ENCODE measurements at regions not wholly inside any gene's neighbourhood (a gene's known extent, or its start where the extent isn't known, plus 50 kb on each side); places are given as distances from the start of the nearest gene placed in this dataset.

GRCh38 chr4:13888112-13888511 is 260.6 kb upstream of the BOD1L1 start:
- no peak overlapping the region for H3K27ac ChIP-seq (ENCODE audit: insufficient read depth, low read length, poor library complexity, severe bottlenecking)
- no peak for DNase-seq
- H3K9me3 Mint-ChIP-seq, result peaks cover 0 to 6% (median 1%) of the 10 kb centered on the region in 7 donors
- H3K36me3 Mint-ChIP-seq, result no peaks in the 10 kb centered on the region
- H3K4me3 ChIP-seq (ENCODE audit: low read depth, low read length), result no peak overlapping the region
- H3K36me3 ChIP-seq (ENCODE audit: control insufficient read depth, insufficient read depth, low read length), result no peaks in the 10 kb centered on the region
- no peaks in the 10 kb centered on the region for H3K27me3 ChIP-seq (ENCODE audit: control insufficient read depth, insufficient read depth, low read length)
- H3K27me3 Mint-ChIP-seq, result no peaks in the 10 kb centered on the region
- H3K4me3 Mint-ChIP-seq, result no peak overlapping the region
- no peaks in the 10 kb centered on the region for H3K4me1 Mint-ChIP-seq
- H3K27ac Mint-ChIP-seq, result no peak overlapping the region
- H3K9me3 ChIP-seq (ENCODE audit: control insufficient read depth in 2 of 2, low read length in 2 of 2), result no peaks in the 10 kb centered on the region
- ATAC-seq (ENCODE audit: low read depth in 2 of 2), result no peak
- H3K4me1 ChIP-seq (ENCODE audit: control insufficient read depth, insufficient read depth, low read length, poor library complexity, severe bottlenecking), result no peaks in the 10 kb centered on the region

GRCh38 chr4:13891544-13891939 is 264.0 kb upstream of the BOD1L1 start:
- no peak overlapping the region for H3K27ac Mint-ChIP-seq
- Histone ChIP-seq H3K4me3 (ENCODE audit: low read depth, low read length) (no peak overlapping the region), H3K4me1 (ENCODE audit: control insufficient read depth, insufficient read depth, low read length, poor library complexity, severe bottlenecking) (no peaks in the 10 kb centered on the region), H3K27me3 (ENCODE audit: control insufficient read depth, insufficient read depth, low read length) (no peaks in the 10 kb centered on the region), H3K9me3 (ENCODE audit: control insufficient read depth in 2 of 2, low read length in 2 of 2) (no peaks in the 10 kb centered on the region), H3K36me3 (ENCODE audit: control insufficient read depth, insufficient read depth, low read length) (no peaks in the 10 kb centered on the region), H3K27ac (ENCODE audit: insufficient read depth, low read length, poor library complexity, severe bottlenecking) (no peak overlapping the region)
- no peaks in the 10 kb centered on the region for H3K4me1 Mint-ChIP-seq
- H3K9me3 Mint-ChIP-seq, result peaks cover 0 to 4% (median 1%) of the 10 kb centered on the region in 7 donors
- no peaks in the 10 kb centered on the region for H3K27me3 Mint-ChIP-seq
- H3K36me3 Mint-ChIP-seq, result no peaks in the 10 kb centered on the region
- H3K4me3 Mint-ChIP-seq, result no peak overlapping the region
- DNase-seq (no peak), ATAC-seq (ENCODE audit: low read depth in 2 of 2) (no peak)

GRCh38 chr4:13892739-13893105 is 265.2 kb upstream of the BOD1L1 start:
- no peaks in the 10 kb centered on the region for H3K4me1 ChIP-seq (ENCODE audit: control insufficient read depth, insufficient read depth, low read length, poor library complexity, severe bottlenecking)
- no peak overlapping the region for H3K27ac Mint-ChIP-seq
- H3K4me1 Mint-ChIP-seq, result no peaks in the 10 kb centered on the region
- peaks cover 0 to 5% (median 0%) of the 10 kb centered on the region in 7 donors for H3K9me3 Mint-ChIP-seq
- H3K36me3 Mint-ChIP-seq, result no peaks in the 10 kb centered on the region
- H3K4me3 ChIP-seq (ENCODE audit: low read depth, low read length), result no peak overlapping the region
- DNase-seq, result no peak
- no peak overlapping the region for H3K4me3 Mint-ChIP-seq
- H3K27me3 ChIP-seq (ENCODE audit: control insufficient read depth, insufficient read depth, low read length), result no peaks in the 10 kb centered on the region
- no peak overlapping the region for H3K27ac ChIP-seq (ENCODE audit: insufficient read depth, low read length, poor library complexity, severe bottlenecking)
- H3K9me3 ChIP-seq (ENCODE audit: control insufficient read depth in 2 of 2, low read length in 2 of 2), result no peaks in the 10 kb centered on the region
- H3K36me3 ChIP-seq (ENCODE audit: control insufficient read depth, insufficient read depth, low read length), result no peaks in the 10 kb centered on the region
- no peaks in the 10 kb centered on the region for H3K27me3 Mint-ChIP-seq
- no peak for ATAC-seq (ENCODE audit: low read depth in 2 of 2)

GRCh38 chr4:13893211-13893610 is 265.7 kb upstream of the BOD1L1 start:
- no peaks in the 10 kb centered on the region for H3K36me3 Mint-ChIP-seq
- no peaks in the 10 kb centered on the region for H3K9me3 ChIP-seq (ENCODE audit: control insufficient read depth in 2 of 2, low read length in 2 of 2)
- no peaks in the 10 kb centered on the region for H3K27me3 ChIP-seq (ENCODE audit: control insufficient read depth, insufficient read depth, low read length)

GRCh38 chr4:13893987-13894386 is 266.5 kb upstream of the BOD1L1 start:
- H3K9me3 ChIP-seq (ENCODE audit: control insufficient read depth in 2 of 2, low read length in 2 of 2), result no peaks in the 10 kb centered on the region
- H3K36me3 Mint-ChIP-seq, result no peaks in the 10 kb centered on the region
- no peaks in the 10 kb centered on the region for H3K27me3 Mint-ChIP-seq
- DNase-seq, result no peak
- H3K36me3 ChIP-seq (ENCODE audit: control insufficient read depth, insufficient read depth, low read length), result no peaks in the 10 kb centered on the region
- peaks cover 0 to 8% (median 0%) of the 10 kb centered on the region in 7 donors for H3K9me3 Mint-ChIP-seq
- H3K27ac ChIP-seq (ENCODE audit: insufficient read depth, low read length, poor library complexity, severe bottlenecking), result no peak overlapping the region
- H3K4me1 ChIP-seq (ENCODE audit: control insufficient read depth, insufficient read depth, low read length, poor library complexity, severe bottlenecking), result no peaks in the 10 kb centered on the region
- no peak overlapping the region for H3K4me3 Mint-ChIP-seq
- no peaks in the 10 kb centered on the region for H3K4me1 Mint-ChIP-seq
- ATAC-seq (ENCODE audit: low read depth in 2 of 2), result no peak
- no peak overlapping the region for H3K27ac Mint-ChIP-seq
- no peak overlapping the region for H3K4me3 ChIP-seq (ENCODE audit: low read depth, low read length)
- H3K27me3 ChIP-seq (ENCODE audit: control insufficient read depth, insufficient read depth, low read length), result no peaks in the 10 kb centered on the region

More at GRCh38 chr4:13893211-13893610, 265.7 kb upstream of the BOD1L1 start:
- peaks cover 0 to 8% (median 0%) of the 10 kb centered on the region in 7 donors for H3K9me3 Mint-ChIP-seq
- ATAC-seq (ENCODE audit: low read depth in 2 of 2) (no peak), DNase-seq (no peak)
- H3K27ac Mint-ChIP-seq, result no peak overlapping the region
- Histone ChIP-seq H3K4me1 (ENCODE audit: control insufficient read depth, insufficient read depth, low read length, poor library complexity, severe bottlenecking) (no peaks in the 10 kb centered on the region), H3K4me3 (ENCODE audit: low read depth, low read length) (no peak overlapping the region), H3K27ac (ENCODE audit: insufficient read depth, low read length, poor library complexity, severe bottlenecking) (no peak overlapping the region), H3K36me3 (ENCODE audit: control insufficient read depth, insufficient read depth, low read length) (no peaks in the 10 kb centered on the region)
- no peaks in the 10 kb centered on the region for H3K4me1 Mint-ChIP-seq
- H3K4me3 Mint-ChIP-seq, result no peak overlapping the region
- H3K27me3 Mint-ChIP-seq, result no peaks in the 10 kb centered on the region

- Histone ChIP-seq H3K27me3 (ENCODE audit: control insufficient read depth, insufficient read depth, low read length) (no peaks in the 10 kb centered on the region), H3K9me3 (ENCODE audit: control insufficient read depth in 2 of 2, low read length in 2 of 2) (no peaks in the 10 kb centered on the region), H3K4me1 (ENCODE audit: control insufficient read depth, insufficient read depth, low read length, poor library complexity, severe bottlenecking) (no peaks in the 10 kb centered on the region), H3K4me3 (ENCODE audit: low read depth, low read length) (no peak overlapping the region), H3K36me3 (ENCODE audit: control insufficient read depth, insufficient read depth, low read length) (no peaks in the 10 kb centered on the region), H3K27ac (ENCODE audit: insufficient read depth, low read length, poor library complexity, severe bottlenecking) (no peak overlapping the region)
- H3K4me3 Mint-ChIP-seq, result no peak overlapping the region
- DNase-seq (no peak), ATAC-seq (ENCODE audit: low read depth in 2 of 2) (no peak)
- H3K9me3 Mint-ChIP-seq, result peaks cover 0 to 4% (median 0%) of the 10 kb centered on the region in 7 donors
- H3K36me3 Mint-ChIP-seq, result no peaks in the 10 kb centered on the region
- no peaks in the 10 kb centered on the region for H3K27me3 Mint-ChIP-seq
- no peak overlapping the region for H3K27ac Mint-ChIP-seq
- no peaks in the 10 kb centered on the region for H3K4me1 Mint-ChIP-seq
These were observed 273.3 kb upstream of the BOD1L1 start for GRCh38 chr4:13900780-13901179.

- H3K36me3 Mint-ChIP-seq, result no peaks in the 10 kb centered on the region
- Histone ChIP-seq H3K36me3 (ENCODE audit: control insufficient read depth, insufficient read depth, low read length) (no peaks in the 10 kb centered on the region), H3K27ac (ENCODE audit: insufficient read depth, low read length, poor library complexity, severe bottlenecking) (no peak overlapping the region), H3K9me3 (ENCODE audit: control insufficient read depth in 2 of 2, low read length in 2 of 2) (no peaks in the 10 kb centered on the region), H3K27me3 (ENCODE audit: control insufficient read depth, insufficient read depth, low read length) (no peaks in the 10 kb centered on the region), H3K4me3 (ENCODE audit: low read depth, low read length) (no peak overlapping the region), H3K4me1 (ENCODE audit: control insufficient read depth, insufficient read depth, low read length, poor library complexity, severe bottlenecking) (no peaks in the 10 kb centered on the region)
- no peak for DNase-seq
- no peak overlapping the region for H3K4me3 Mint-ChIP-seq
- ATAC-seq (ENCODE audit: low read depth in 2 of 2), result no peak
- H3K4me1 Mint-ChIP-seq, result no peaks in the 10 kb centered on the region
- no peak overlapping the region for H3K27ac Mint-ChIP-seq
- H3K27me3 Mint-ChIP-seq, result no peaks in the 10 kb centered on the region
- peaks cover 0 to 3% (median 0%) of the 10 kb centered on the region in 7 donors for H3K9me3 Mint-ChIP-seq
These were observed 274.6 kb upstream of the BOD1L1 start for GRCh38 chr4:13902146-13902545.

GRCh38 chr4:13903061-13903460 is 275.5 kb upstream of the BOD1L1 start:
- no peaks in the 10 kb centered on the region for H3K36me3 ChIP-seq (ENCODE audit: control insufficient read depth, insufficient read depth, low read length)
- H3K4me1 ChIP-seq (ENCODE audit: control insufficient read depth, insufficient read depth, low read length, poor library complexity, severe bottlenecking), result no peaks in the 10 kb centered on the region
- H3K4me3 Mint-ChIP-seq, result no peak overlapping the region
- H3K4me3 ChIP-seq (ENCODE audit: low read depth, low read length), result no peak overlapping the region
- no peak for DNase-seq
- H3K36me3 Mint-ChIP-seq, result no peaks in the 10 kb centered on the region
- H3K9me3 Mint-ChIP-seq, result peaks cover 0 to 1% (median 0%) of the 10 kb centered on the region in 7 donors
- ATAC-seq (ENCODE audit: low read depth in 2 of 2), result no peak
- no peaks in the 10 kb centered on the region for H3K27me3 Mint-ChIP-seq
- H3K27me3 ChIP-seq (ENCODE audit: control insufficient read depth, insufficient read depth, low read length), result no peaks in the 10 kb centered on the region
- H3K9me3 ChIP-seq (ENCODE audit: control insufficient read depth in 2 of 2, low read length in 2 of 2), result no peaks in the 10 kb centered on the region
- no peaks in the 10 kb centered on the region for H3K4me1 Mint-ChIP-seq
- no peak overlapping the region for H3K27ac Mint-ChIP-seq
- H3K27ac ChIP-seq (ENCODE audit: insufficient read depth, low read length, poor library complexity, severe bottlenecking), result no peak overlapping the region

All from CD4-positive, CD25-positive, alpha-beta regulatory T cell (primary cell).